Astrocyte of the spinal cord (primary cell): ENCODE measurements at regions not wholly inside any gene's neighbourhood (a gene's known extent, or its start where the extent isn't known, plus 50 kb on each side); places are given as distances from the start of the nearest gene placed in this dataset.
A peak's percentile ranks its signal among the peaks of the same experiment; 100 is the strongest.

Experiments used
- DNase-seq: peaks from one replicate; pipeline ENCODE4 v3.0.0; 2011; ENCODE audit warnings: low read depth, low spot score
- H3K4me3 ChIP-seq: 2 replicates; pipeline ENCODE4 v1.5.1; 2011; ENCODE audit warnings: low read depth, mild to moderate bottlenecking, low read length, moderate library complexity
- in situ Hi-C: cut with HindIII; loops from 2 replicates; pipeline ENCODE4 v1.10.0; 2017; ENCODE audit warnings: low sequenced_read_pairs
- TF ChIP-seq, protein P1 (sequence below): IDR thresholded peaks from 2 replicates; pipeline ENCODE4 v1.5.1; 2012; ENCODE audit warnings: low read depth, mild to moderate bottlenecking, low read length, inconsistent platforms

DNA sequence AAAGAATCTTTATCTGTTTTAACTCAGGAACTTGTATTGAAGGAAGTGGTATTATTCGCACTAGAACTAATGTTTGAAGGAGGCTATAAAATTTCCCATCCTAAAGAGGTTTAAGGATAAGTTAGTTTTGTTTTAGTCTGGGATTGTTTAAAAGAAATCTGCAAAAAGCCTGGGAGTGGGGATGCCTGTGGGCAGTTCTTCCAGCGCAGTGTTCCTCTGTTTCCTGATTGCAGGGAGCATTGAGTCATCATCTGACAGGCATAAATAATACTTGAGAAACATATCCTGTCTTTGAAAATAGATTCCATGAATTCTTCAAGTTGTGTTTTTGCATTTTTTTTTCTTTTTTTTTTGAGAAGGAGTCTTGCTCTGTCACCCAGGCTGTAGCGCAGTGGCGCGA is 350.8 kb upstream of the PTBP2 start:
- H3K4me3 ChIP-seq = no peak overlapping the region
- peak; percentile 89 for DNase-seq
- in situ Hi-C loops = no loop called here
- TF ChIP-seq, protein P1, sequence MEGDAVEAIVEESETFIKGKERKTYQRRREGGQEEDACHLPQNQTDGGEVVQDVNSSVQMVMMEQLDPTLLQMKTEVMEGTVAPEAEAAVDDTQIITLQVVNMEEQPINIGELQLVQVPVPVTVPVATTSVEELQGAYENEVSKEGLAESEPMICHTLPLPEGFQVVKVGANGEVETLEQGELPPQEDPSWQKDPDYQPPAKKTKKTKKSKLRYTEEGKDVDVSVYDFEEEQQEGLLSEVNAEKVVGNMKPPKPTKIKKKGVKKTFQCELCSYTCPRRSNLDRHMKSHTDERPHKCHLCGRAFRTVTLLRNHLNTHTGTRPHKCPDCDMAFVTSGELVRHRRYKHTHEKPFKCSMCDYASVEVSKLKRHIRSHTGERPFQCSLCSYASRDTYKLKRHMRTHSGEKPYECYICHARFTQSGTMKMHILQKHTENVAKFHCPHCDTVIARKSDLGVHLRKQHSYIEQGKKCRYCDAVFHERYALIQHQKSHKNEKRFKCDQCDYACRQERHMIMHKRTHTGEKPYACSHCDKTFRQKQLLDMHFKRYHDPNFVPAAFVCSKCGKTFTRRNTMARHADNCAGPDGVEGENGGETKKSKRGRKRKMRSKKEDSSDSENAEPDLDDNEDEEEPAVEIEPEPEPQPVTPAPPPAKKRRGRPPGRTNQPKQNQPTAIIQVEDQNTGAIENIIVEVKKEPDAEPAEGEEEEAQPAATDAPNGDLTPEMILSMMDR = no peak

DNA sequence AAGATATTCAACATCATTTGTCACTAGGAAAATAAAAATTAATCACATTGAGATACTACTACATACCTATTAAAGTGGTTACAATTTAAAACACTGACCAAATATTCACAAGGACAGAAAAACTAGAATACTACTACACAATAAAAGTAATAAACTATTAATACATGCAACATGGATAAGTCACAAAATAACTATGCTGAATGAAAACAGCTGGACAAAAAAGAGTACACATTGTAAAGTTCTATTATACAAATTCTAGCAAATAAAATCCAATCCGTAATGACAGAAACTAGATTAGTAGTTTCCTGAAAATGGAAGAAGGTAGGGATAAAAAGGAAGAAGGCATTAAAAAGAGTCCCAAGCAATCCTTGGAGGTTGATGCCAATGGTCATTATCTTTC is 348.7 kb upstream of the PTBP2 start:
- in situ Hi-C loops = no loop called here
- TF ChIP-seq, protein P1 = no peak
- no peak for DNase-seq
- no peak overlapping the region for H3K4me3 ChIP-seq

DNA sequence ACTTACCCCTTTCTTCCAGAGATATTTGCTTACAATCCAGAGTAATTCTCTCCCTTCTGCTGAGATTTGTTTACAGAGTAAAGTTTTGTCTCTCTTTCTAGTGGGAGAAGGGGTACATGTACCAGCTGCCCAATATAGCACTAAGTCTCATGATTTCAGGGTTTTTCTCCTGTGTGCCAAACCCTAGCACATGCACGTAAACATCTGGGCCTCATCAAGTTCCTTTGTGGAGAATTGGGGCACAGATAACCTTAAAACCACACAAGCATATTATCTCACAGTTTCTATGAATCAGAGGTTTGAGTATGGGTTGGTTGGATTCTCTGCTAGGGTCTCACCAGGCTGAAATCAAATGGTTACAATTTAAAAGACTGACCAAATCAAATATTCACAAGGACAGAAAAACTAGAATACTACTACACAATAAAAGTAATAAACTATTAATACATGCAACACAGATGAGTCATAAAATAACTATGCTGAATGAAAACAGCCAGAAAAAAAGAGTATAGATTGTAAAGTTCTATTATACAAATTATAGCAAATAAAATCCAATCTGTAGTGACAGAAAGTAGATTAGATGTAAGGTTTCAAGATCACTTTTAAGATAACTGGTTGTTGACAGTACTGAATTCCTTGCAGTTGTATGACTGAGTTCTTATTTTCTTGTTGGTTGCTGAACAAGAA is 347.4 kb upstream of the PTBP2 start:
- H3K4me3 ChIP-seq = no peak overlapping the region
- in situ Hi-C loops = no loop called here
- TF ChIP-seq, protein P1 = no peak
- DNase-seq = peak; percentile 38

DNA sequence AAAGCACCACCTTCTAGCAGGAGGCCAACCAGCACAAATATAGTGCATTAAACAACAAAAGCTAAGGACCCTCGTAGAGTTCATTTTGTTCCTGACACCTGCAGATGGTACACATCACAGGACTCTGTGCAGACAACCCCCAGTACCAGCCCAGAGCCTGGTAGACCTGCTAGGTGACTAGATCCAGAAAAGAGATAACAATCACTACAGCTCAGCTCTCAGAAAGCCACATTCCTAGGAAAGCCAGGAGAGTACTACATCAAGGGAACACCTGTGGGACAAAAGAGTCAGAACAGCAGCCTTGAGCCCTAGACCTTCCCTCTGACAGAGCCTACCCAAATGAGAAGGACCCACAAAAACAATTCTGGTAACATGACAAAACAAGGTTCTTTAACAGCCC is 344.7 kb upstream of the PTBP2 start:
- H3K4me3 ChIP-seq = no peak overlapping the region
- in situ Hi-C loops = no loop called here
- TF ChIP-seq, protein P1 = no peak
- no peak for DNase-seq

DNA sequence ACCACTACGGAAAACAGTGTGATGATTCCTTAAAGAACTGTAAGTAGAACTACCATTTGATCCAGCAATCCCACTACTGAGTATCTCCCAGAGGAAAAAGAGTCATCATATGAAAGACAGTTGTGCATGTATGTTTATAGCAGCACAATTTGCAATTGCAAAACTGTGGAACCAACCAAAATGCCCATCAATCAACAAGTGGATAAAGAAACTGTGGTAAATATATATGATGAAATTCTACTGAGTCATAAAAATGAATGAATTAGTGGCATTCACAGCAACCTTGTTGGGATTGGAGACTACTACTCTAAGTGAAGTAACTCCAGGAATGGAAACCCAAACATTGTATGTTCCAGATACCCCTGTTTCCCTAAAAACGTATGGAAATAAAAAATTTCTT is 337.0 kb upstream of the PTBP2 start:
- in situ Hi-C loops = no loop called here
- no peak for DNase-seq
- H3K4me3 ChIP-seq = no peak overlapping the region
- TF ChIP-seq, protein P1 = no peak

DNA sequence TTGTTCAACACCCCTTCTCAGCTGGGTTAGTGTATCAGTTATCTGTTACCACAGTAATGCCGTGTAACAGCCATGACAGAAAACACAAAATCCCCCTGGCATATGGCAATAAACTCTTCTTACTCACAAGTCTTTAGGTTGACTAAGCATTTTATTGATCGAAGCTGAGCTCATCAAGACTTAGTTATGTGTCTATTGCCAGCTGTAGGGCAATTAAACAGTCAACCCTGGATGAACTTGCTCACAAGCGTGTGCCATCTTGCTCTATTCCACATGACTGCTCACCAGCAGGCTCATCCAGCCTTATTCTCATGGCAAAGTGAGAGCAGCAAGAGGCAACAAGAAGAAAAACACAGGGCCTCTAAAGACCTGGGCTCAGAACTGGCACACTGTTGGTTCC is 333.8 kb upstream of the PTBP2 start:
- in situ Hi-C loops = no loop called here
- TF ChIP-seq, protein P1 = no peak
- DNase-seq = no peak
- H3K4me3 ChIP-seq = no peak overlapping the region
